SK-N-SH treated with all-trans-retinoic acid at 6 μM for 48 hours (cell line): ENCODE measurements at regions not wholly inside any gene's neighbourhood (a gene's known extent, or its start where the extent isn't known, plus 50 kb on each side); places are given as distances from the start of the nearest gene placed in this dataset.

Experiments used
- BACH2 ChIP-seq: fragments of 250-450 bp; sonication (Bioruptor Pico); IDR thresholded peaks from 2 replicates; pipeline ENCODE4 v1.9.0; 2021; ENCODE audit warnings: mild to moderate bottlenecking, borderline replicate concordance
- CSRNP3 ChIP-seq: fragments of 250-450 bp; sonication (Bioruptor Pico); IDR thresholded peaks from 2 replicates; pipeline ENCODE4 v1.5.1; 2021; ENCODE audit warnings: mild to moderate bottlenecking, moderate library complexity
- ESRRG ChIP-seq: fragments of 250-450 bp; sonication (Bioruptor Pico); IDR thresholded peaks from 2 replicates; pipeline ENCODE4 v1.6.1; 2021; ENCODE audit warnings: mild to moderate bottlenecking
- ISL1 ChIP-seq: fragments of 250-450 bp; sonication (Bioruptor Pico); IDR thresholded peaks from 2 replicates; pipeline ENCODE4 v2.1.2; 2022; ENCODE audit warnings: mild to moderate bottlenecking, moderate library complexity
- OSR1 ChIP-seq: fragments of 250-450 bp; sonication (Bioruptor Pico); IDR thresholded peaks from 2 replicates; pipeline ENCODE4 v1.8.0; 2022; ENCODE audit warnings: moderate library complexity, mild to moderate bottlenecking, inconsistent platforms
- PATZ1 ChIP-seq: fragments of 250-450 bp; sonication (Bioruptor Pico); IDR thresholded peaks from 2 replicates; pipeline ENCODE4 v1.8.0; 2020; ENCODE audit warnings: mild to moderate bottlenecking, moderate library complexity, borderline replicate concordance
- POU6F1 ChIP-seq: fragments of 250-450 bp; sonication (Bioruptor Pico); IDR thresholded peaks from 2 replicates; pipeline ENCODE4 v1.8.0; 2021; ENCODE audit warnings: low read depth, mild to moderate bottlenecking, moderate library complexity, borderline replicate concordance
- RARB ChIP-seq: fragments of 250-450 bp; sonication (Bioruptor Pico); IDR thresholded peaks from 2 replicates; pipeline ENCODE4 v1.8.0; 2021; ENCODE audit warnings: mild to moderate bottlenecking, moderate library complexity
- TOX ChIP-seq: fragments of 250-450 bp; sonication (Bioruptor Pico); IDR thresholded peaks from 2 replicates; pipeline ENCODE4 v1.8.0; 2021; ENCODE audit warnings: mild to moderate bottlenecking, moderate library complexity, borderline replicate concordance
- ZC3H10 ChIP-seq: fragments of 250-450 bp; sonication (Bioruptor Pico); IDR thresholded peaks from 2 replicates; pipeline ENCODE4 v1.5.1; 2021; ENCODE audit warnings: mild to moderate bottlenecking, moderate library complexity
- TF ChIP-seq, protein P1 (sequence below): fragments of 250-450 bp; sonication (Bioruptor Pico); IDR thresholded peaks from 2 replicates; pipeline ENCODE4 v1.5.1; 2020; ENCODE audit warnings: low read depth, mild to moderate bottlenecking, moderate library complexity

DNA sequence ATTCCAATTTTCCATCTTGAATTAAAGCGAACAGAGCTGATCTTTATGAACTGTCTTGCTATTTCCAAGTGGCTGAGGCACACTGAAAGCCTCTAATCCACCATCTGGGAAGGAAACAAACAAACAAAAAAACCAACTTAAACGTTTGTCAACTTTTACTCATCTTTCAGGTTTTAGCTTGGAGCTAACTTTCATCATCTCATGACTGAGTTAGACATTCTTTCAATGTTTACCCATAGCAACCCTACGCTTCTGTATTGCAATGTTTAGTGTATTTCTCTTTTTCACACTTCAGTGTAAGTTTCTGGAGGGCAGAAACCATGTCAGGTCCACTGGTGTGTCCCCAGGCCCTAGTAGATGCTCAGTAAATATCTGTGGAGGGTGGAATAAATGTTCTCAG lies 343.8 kb downstream of the GBA3 start:
- no peak for TF ChIP-seq CSRNP3
- TF ChIP-seq, protein P1, sequence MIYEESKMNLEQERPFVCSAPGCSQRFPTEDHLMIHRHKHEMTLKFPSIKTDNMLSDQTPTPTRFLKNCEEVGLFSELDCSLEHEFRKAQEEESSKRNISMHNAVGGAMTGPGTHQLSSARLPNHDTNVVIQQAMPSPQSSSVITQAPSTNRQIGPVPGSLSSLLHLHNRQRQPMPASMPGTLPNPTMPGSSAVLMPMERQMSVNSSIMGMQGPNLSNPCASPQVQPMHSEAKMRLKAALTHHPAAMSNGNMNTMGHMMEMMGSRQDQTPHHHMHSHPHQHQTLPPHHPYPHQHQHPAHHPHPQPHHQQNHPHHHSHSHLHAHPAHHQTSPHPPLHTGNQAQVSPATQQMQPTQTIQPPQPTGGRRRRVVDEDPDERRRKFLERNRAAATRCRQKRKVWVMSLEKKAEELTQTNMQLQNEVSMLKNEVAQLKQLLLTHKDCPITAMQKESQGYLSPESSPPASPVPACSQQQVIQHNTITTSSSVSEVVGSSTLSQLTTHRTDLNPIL (CRISPR knock-in tag), result no peak
- no peak for TF ChIP-seq BACH2 (CRISPR knock-in tag)
- no peak for TF ChIP-seq ISL1
- TF ChIP-seq ZC3H10, result no peak
- TF ChIP-seq OSR1, result no peak
- no peak for TF ChIP-seq POU6F1 (CRISPR knock-in tag)
- TF ChIP-seq TOX, result no peak
- TF ChIP-seq ESRRG (CRISPR knock-in tag), result no peak
- no peak for TF ChIP-seq PATZ1 (CRISPR knock-in tag)
- no peak for TF ChIP-seq RARB (CRISPR knock-in tag)
